DMS 273 treated with DMSO at 0.1 percent for 48 hours (cell line): ENCODE measurements at regions not wholly inside any gene's neighbourhood (a gene's known extent, or its start where the extent isn't known, plus 50 kb on each side); places are given as distances from the start of the nearest gene placed in this dataset.

Source experiments
- DNase-seq: peaks from one replicate; lab custom pipeline; 2025; lab: John Stamatoyannopoulos, UW

DNA sequence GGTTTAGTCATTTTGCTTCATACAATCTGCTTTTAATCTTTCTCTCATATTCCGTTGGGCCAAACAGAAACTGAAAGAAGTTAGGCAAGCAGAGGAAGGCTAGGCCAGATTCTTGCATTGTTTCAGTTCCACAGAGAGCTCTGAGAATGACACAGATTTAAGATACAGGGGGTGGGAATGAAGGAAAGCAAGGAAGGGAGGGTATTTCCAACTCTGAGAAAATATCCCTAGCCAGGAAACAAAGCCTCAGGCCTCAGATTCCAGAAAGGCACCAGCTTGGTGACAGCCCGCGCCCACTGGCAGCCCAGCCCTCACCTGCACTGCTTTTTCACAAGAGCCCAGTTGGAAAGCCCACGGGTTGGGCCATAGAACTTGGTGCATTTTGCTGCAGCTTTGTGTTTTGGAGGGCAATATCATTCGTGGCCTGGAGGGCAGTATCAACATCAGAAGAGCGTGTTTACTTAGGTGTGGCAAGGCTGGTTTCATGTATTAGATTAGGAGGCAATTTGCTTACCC is 63.5 kb downstream of the ENC1 start:
- no peak for DNase-seq

DNA sequence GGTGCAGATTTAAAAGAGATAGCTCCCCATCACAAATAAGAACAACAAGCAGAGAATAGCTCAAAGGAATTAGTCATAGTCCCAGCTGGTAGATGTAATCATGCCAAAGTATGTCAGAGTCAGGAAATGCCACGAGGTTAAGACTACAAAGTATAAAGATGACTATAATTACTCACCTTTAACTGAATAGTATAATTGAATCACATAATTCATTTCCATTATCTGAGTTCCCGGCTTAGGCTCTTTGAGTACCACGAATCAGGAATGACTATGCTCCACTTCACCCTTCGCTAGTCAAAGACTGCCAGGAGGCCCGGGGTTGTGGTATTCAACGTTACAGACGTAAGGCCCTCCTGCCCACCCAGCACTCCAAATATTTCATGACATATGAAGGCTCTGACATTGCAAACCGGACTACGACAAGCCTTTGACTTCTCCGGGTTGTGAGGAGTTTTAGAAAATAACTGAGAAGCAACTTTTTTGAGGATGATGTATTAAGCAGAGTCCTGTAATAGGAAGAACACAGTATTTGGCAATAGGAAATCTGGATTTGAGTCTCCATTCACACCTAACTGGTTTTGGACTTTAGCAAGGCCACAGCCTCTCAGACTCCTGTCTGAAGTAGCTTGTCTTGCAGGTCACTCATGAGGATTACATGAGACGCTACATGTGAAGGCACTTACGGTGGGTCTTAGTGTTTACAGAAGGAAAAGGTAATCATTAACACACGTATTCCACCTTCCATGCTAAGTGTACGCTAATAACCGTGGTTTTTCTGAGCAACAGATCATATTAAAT is 64.6 kb downstream of the ENC1 start:
- DNase-seq, result no peak

DNA sequence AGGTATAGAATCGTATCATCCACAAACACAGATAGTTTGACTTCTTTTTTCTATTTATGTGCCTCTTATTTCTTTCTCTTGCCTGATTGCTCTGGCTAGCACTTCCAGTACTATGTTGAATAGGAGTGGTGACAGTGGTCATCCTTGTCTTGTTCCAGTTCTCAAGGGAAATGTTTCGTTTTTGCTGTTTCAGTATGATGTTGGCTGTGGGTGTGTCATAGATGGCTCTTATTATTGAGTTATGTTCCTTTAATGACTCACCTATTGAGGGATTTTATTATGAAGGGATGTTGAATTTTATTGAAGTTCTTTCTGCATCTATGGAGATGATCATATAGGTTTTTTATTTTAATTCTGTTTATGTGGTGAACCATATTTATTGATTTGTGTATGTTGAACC is 70.3 kb downstream of the ENC1 start:
- no peak for DNase-seq

DNA sequence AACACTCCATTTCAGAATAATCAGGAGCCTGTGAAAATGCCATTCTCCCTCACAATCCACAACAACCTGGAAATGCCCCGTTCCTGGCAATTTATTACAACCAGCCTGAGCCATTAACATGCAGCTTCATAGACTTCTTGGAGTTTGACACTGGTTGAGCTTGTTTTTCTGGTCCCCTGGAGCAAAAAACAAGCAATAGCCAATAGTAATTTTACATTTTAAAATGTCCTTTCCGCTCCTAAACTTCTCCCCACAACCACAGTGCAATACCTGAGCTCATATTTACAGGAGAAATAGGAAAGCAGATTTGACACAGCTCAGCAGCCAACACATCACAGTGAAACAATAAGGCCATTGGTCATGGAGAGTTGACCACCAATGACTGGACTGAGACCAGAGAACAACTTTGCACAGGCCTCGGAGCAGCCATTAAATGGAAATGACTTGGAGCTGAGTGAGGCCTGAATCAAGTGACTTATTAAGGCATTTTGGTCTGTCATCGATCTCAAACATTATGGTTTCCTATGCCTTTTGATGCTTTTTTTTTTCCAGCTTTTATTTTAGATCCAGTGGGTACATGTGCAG is 73.0 kb downstream of the ENC1 start:
- DNase-seq, result no peak

DNA sequence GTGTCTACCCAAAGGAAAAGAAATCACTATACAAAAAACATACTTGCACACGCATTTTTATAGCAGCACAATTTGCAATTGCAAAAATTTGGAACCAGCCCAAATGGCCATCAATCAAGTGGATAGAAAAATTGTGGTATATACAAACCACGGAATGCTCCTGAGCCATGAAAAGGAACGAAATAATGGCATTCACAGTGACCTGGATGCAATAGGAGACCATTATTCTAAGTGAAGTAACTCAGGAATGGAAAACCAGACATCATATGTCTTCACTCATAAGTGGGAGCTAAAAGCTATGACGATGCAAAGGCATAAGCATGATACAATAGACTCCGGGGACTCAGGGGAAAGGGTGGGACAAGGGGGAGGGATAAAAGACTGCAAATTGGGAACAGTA is 78.4 kb downstream of the ENC1 start:
- no peak for DNase-seq

DNA sequence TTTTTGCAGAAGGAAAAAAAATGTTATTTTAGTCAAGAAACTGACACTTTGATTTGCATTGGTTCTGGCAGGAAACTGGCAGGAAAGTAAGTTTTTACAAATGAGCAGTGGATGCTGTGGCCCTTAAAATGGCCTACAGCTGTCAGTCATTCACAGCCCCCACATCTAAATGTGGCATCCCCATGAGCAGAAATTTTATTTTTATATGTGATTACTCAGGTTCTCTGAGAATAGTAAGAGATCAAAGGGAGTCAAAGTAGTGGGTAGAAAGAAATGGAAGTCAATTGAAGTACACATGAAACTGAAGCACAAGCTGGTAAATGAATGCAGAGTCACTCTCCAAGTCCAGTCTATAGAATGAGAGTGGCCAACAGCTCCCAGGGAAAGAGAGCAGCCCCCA is 80.3 kb downstream of the ENC1 start:
- DNase-seq, result no peak

DNA sequence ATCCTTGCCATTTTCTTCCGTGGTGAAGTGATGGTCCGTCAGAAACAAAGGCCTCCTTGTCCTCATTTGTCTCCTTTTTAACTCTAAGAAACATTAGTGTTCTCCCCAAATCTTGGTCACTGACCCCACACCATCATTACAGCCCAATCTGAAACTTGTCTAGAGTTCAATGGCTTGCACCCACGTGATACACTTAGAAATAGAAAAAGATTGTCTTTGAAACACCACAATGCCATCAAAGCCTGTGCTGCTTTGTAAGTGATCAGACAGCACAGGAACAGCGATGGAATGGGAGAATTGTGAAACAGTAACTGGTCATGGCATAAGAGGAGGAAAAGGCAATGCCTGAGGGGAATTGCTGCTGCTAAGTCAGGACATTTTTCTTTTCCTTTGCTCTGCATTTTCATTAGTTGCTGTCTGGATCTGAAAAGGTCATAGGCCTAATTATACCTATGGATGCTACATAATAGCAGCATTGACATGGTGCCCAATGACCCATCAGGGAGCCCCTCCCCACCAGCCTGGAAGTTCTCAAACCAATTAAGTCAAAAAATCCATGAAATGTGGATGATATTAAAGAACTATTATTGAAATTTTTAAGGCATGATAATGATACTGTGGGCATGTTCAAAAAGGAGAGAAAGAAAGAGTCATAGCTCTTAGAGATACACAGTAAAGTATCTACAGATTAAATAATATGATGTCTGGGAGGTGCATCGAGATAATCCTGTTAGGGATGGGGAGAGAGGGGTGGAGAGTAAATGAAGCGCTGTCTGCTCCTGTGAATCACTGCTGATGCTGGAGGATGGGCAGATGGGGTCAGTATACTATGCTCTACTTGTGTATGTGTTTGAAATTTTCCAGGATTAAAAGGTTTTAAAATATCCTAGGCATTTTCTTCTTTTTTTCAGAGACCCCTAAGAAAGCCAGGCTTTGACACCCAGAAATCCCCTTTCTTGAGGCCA is 83.6 kb downstream of the ENC1 start:
- no peak for DNase-seq

DNA sequence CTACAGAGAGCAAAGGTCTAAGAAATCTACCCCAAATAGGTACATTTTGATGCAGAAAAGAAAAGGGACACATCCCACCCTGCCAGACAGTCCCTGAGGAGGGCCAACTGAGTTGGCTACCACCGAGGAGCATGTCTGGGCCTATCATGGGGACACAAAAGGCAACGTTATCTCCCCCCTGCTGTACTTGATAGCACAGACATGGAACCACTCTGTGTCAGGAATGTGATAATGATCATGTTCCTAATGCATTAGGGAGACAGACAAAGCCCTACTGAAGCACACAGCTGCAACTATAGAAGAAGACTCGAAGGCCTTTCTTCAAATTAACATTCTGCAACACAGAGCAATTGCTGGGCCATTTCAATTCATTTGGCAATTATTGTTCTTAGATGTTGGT is 84.5 kb downstream of the ENC1 start:
- DNase-seq, result no peak

DNA sequence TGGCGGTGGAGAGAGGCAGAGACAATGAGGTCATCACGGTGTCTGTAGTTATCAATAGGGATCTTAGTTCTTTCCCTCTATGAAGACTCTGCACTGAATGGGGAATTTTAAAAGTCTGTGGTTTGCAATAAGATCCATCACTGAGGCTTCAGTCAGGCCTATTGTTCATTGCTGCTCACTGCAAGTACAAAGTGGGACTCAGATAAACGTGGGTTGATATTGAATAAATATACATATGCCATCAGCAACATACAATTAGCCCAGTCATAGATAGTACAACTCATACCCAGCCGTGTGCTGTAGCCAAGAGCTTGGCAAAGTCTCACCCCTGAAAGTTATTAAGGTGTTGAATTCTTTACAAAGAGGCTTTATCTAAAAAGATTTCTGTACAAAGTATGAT is 88.4 kb downstream of the ENC1 start:
- no peak for DNase-seq

DNA sequence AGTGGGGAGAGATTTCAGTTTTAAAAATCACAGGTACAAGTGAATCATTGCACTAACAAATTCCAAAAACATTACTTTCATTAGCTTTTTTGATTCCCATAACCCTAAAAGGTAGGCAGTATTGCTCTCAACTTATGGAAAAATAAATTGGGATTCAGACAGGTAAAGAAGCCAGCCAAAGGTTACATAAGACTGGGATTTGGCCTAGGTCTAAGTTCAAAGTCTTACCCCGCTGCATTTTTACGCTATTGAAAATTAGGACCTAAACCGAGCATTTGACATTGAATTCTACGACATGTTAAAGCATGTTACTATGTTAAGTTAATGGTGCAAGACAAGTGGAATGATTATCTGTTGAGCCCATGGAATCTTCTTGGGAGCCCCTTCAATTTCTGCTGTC is 89.6 kb downstream of the ENC1 start:
- no peak for DNase-seq

DNA sequence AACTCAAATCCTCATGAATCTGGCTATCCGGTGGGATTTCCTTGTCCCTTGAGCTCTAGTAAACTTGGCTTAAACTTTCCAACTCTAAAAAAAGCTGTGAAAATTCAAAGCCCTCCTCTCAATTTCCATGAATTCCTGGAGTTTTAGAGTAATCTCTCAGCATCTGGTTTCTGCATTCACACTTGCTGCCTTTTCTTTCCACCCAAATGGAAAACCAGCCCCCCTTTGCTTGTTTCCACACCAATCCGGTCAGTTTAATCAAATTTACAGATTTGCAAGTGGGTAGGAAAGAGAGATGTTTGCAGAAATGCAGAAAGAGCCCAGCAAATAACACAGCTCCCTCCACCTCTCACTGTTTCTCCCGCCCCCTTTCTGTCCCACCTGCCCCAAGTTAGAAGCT is 91.1 kb downstream of the ENC1 start:
- no peak for DNase-seq

DNA sequence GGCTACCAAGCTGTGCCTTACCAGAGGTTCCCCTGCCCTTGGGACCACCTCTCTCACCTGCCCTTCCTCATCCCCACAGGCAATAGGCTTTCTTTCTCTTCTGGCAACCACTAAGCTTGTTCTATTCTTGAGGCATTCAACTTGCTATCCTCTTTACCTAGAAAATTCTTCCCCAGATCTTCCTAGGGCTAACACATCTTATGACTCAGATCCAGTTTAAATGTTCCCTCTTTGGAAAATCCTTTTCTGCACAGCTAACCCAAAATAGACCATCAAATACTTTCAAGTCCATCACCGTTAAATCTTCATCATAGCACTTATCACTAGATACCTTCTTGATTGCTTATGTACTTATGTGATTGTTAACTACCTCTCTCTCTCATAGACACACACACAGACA is 93.7 kb downstream of the ENC1 start:
- DNase-seq, result no peak

DNA sequence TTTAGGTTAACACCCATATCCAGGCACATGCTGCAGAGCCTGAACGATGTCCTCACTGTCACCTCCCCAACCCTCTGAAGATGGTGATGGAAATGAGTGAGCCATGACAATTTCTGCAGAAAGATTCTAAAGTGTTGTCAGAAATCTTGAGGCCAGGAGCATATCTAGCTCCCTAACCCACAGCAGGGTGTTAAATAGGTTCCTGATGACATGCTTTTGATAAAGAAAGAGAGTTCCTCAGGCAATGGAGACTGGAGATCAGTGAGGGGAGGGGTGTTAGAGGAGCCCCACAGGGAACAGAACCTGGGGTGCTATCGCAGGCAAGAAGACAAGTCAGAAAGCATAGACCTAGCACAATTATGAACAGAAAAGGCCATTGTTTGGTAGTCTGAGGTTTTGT is 95.7 kb downstream of the ENC1 start:
- no peak for DNase-seq

DNA sequence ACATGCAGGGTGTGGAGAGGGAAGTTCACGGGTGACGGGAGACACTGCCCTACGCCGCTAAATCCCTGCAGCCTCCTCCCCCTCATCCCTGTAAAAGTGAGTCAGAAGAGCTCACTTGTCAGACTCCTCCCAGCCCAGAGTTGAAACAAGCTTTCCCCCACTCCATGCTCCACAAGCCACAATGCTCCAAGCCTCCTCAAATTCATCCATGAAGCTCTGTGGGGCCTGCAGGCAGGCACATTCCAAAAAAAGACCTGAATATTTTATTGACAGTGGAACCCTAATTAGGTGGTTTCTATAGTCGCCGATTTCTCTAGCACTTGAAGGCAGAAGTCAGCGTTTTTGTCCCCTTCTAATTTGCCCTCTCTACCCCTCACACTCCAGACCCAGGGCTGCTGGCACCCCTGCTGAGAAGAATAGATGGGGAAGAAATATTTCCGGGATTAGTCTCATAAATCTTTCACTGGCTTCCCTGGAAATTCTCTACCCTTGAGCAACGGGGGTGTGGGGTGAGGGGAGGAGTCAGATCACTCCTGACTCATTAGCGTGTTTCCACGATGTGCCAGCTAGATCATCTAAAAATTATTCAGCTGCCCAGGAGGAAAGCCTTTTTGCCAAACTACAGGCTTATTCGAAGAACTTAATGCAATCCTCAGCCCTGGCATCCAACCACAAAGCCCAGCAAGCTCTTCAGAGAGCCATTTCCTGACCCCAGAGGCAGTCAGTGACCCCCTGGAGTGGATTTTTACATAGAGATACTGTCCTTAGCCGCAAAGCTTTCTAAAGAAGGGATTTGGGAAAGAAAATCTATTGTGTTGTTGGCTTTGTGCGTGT is 97.1 kb downstream of the ENC1 start:
- no peak for DNase-seq

DNA sequence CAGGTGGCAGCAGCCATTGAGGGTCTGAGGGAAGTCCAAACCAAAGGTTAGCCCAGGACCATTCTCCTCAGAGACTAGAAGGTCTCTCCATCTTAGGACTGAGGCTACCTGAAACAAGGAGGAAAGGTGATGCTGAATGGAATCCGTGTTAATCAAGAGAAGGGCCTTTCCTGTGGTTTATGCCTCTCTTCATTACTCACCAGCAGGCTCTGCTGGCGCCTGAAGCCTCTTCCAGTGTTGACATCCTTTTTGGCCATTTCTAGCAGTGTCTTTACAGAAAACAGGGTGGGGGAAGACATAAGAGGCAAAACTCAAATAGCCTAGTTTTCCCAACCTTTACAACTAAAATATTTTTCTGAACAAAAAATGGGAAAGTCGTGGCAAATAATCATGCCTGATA is 98.0 kb downstream of the ENC1 start:
- DNase-seq, result no peak

DNA sequence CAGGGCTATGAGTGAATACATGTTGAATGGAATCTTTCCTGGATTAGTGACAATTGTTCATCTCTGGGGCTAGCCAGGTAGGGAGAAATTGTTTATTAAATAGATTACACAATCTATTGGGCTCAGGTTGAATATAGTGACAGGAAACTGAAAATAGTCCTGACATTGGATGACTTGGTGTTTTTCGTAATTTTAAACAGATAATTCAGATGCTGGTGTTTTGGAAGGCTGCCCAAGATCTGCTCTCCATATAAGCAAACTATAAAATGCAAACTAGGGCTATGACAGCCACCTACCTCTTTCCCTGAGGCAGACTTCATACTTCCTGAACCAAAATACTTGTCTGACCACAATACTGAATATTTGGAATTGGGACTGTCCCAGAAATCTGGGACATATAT is 99.1 kb downstream of the ENC1 start:
- DNase-seq, result no peak

DNA sequence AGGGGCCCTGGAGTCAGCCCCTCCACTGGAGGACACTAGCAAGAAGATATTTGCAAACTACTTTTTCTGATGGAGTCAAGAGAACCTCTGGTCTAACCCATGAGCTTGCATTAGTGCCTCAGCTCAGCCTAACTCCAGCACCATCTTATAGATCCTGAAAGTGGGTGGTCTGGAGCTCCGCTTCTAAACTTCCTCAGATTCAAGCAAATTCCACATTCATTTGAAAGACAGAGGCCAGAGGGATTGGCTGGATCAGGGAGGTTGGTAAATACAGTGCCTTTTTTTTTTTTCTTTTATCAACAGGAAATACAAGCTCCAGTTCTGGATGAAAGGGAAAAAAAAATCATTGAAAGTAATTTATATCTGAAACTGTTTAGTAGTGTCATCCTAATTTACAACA is 99.9 kb downstream of the ENC1 start:
- no peak for DNase-seq

DNA sequence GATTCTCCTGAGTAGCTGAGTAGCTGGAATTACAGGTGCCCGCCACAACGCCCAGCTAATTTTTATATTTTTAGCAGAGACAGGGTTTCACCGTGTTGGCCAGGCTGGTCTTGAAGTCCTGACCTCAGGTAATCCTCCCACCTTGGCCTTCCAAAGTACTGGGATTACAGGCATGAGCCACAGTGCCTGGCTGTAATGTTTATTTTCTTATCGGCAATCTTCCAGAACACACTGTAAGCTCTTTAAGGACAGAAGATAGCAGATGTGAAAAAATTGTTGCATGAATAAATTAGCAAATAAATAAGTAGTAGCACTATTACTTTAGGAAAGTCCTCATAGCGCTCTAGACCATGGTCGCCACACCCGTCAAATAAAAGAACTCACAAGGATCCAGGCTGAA is 100.5 kb downstream of the ENC1 start:
- DNase-seq, result no peak

DNA sequence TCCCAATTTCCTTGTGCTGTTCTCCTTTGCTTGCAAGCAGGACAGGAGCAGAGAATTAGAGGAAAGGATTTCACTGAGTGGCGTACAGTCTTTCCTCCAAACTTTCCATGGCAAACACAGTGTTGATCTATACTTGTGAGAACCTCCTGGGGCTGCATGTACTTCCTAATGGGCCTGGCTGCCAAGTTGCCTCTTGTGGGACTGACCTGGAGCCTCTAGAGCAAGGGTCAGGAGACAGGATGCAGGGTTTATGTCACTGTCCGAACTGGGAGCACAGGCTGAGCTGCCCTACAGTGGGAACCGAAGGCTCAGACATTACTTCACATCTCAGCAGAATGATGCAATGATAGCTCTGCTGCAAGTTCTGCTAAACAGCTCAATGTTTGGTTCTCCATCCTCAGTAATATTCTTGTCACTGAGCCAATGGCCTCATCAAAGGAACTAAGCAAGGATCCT is 102.3 kb downstream of the ENC1 start:
- DNase-seq, result no peak

DNA sequence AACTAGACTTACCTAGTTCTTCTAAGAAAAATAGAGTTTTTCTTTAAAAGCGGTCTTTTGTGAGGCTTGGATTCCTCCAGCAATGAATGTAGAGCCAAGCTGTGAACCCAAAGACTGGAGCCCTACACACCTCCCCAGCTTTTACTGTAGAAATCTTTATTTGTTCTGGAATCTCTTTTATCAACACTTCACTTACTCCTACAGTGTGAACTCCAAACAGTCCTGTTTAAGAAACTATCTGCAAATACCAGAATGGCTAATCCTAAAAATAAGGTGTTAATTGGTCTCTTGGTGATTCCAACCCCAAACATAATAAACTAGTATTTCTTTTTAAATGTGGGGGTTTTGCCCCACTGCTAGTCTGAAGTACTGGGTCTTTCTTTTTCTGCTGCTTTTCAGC is 103.9 kb downstream of the ENC1 start:
- no peak for DNase-seq

DNA sequence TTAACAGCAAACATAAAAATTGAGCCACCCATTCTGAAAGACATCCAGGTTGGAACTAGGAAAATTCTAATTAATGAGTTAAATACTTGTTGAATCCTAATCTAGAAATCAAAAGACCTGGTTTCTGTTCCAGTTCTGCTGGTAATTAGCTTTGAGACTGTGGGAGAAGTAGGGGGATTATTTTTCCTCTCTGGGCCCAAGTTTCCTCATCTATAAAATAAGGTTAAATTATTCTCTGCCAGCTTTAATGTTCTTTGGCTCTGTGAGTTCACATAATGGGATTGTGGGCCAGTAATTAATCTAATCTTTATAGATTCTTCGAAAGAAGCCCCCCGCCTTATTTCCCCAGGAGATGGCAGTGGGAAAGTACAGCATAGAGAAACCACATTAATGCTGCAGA is 104.6 kb downstream of the ENC1 start:
- DNase-seq, result no peak
